ENCODE measurements at regions not wholly inside any gene's neighbourhood (a gene's known extent, or its start where the extent isn't known, plus 50 kb on each side); places are given as distances from the start of the nearest gene placed in this dataset.

GRCh38 chr12:66035288-66035966, 95.1 kb downstream of the LLPH start:
- intact Hi-C loops (cut with micrococcal nuclease), result loop anchor here (2.0 kb wide), 1 partner anchor 479 kb away; no protein-coding TSS in a partner anchor
- Mint-ChIP-seq H3K4me1 (ENCODE audit: low read depth) (no peaks in the 10 kb centered on the region), H3K36me3 (ENCODE audit: low read depth) (no peaks in the 10 kb centered on the region), H3K27me3 (ENCODE audit: low read depth) (peaks cover 18% of the 10 kb centered on the region), H3K27ac (no peak overlapping the region), H3K9me3 (no peaks in the 10 kb centered on the region), H3K4me3 (ENCODE audit: low read depth) (no peak overlapping the region)
- DNase-seq (ENCODE audit: low spot score), result no peak

DNA sequence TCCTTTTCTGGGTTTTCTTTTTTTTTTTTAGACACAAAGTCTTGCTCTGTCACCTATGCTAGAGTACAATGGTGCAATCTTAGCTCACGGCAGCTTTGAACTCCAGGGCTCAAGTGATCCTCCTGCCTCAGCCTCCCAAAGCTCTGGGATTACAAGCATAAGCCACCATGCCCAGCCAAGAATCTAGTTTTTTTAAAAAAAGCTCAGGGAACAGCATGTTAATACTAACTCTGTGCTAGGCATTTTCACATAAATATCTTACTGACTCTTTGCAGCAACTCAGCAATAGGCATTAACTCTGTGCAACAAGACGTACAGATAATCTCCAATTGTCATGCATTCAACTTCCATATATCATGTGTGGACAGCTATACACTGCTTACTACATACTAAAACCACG, 97.4 kb downstream of the LLPH start:
- DNase-seq (ENCODE audit: low spot score), result no peak
- intact Hi-C loops (cut with micrococcal nuclease), result no loop called here
- Mint-ChIP-seq H3K27me3 (ENCODE audit: low read depth) (peaks cover 15% of the 10 kb centered on the region), H3K36me3 (ENCODE audit: low read depth) (no peaks in the 10 kb centered on the region), H3K4me3 (ENCODE audit: low read depth) (no peak overlapping the region), H3K27ac (no peak overlapping the region), H3K4me1 (ENCODE audit: low read depth) (no peaks in the 10 kb centered on the region), H3K9me3 (no peaks in the 10 kb centered on the region)

DNA sequence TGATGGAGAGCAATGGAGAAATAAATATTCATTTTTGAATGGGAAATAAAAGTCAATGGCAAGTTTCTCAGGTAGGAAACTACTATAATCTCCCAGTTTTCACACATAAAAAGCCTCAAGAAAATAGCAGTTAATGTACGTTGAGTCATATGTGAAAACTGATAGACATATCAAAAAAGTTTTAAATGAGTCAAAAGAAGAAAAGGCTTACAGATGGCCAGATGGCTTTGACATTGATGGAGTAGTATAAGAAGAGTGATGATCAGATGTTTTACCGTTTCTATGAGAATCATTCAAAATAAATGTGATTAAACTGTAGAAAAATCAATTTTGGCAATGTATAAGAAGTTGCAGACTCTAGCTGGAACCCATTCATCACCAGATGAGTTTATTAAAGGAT, 97.8 kb downstream of the LLPH start:
- no peak for DNase-seq (ENCODE audit: low spot score)
- no peaks in the 10 kb centered on the region for H3K9me3 Mint-ChIP-seq
- H3K27ac Mint-ChIP-seq, result no peak overlapping the region
- H3K4me3 Mint-ChIP-seq (ENCODE audit: low read depth), result no peak overlapping the region
- H3K36me3 Mint-ChIP-seq (ENCODE audit: low read depth), result no peaks in the 10 kb centered on the region
- intact Hi-C loops (cut with micrococcal nuclease), result no loop called here
- peaks cover 15% of the 10 kb centered on the region for H3K27me3 Mint-ChIP-seq (ENCODE audit: low read depth)
- H3K4me1 Mint-ChIP-seq (ENCODE audit: low read depth), result no peaks in the 10 kb centered on the region

GRCh38 chr12:66030217-66030781, 100.3 kb downstream of the LLPH start:
- Mint-ChIP-seq H3K9me3 (no peaks in the 10 kb centered on the region), H3K4me3 (ENCODE audit: low read depth) (no peak overlapping the region), H3K27ac (no peak overlapping the region), H3K27me3 (ENCODE audit: low read depth) (peaks cover 9% of the 10 kb centered on the region), H3K36me3 (ENCODE audit: low read depth) (no peaks in the 10 kb centered on the region), H3K4me1 (ENCODE audit: low read depth) (no peaks in the 10 kb centered on the region)
- intact Hi-C loops (cut with micrococcal nuclease), result no loop called here
- DNase-seq (ENCODE audit: low spot score), result no peak

GRCh38 chr12:66028390-66028789, 102.2 kb downstream of the LLPH start:
- H3K27me3 Mint-ChIP-seq (ENCODE audit: low read depth), result peaks cover 9% of the 10 kb centered on the region
- no peaks in the 10 kb centered on the region for H3K9me3 Mint-ChIP-seq
- H3K27ac Mint-ChIP-seq, result no peak overlapping the region
- no peaks in the 10 kb centered on the region for H3K4me1 Mint-ChIP-seq (ENCODE audit: low read depth)
- intact Hi-C loops (cut with micrococcal nuclease), result no loop called here
- no peak for DNase-seq (ENCODE audit: low spot score)
- no peaks in the 10 kb centered on the region for H3K36me3 Mint-ChIP-seq (ENCODE audit: low read depth)
- no peak overlapping the region for H3K4me3 Mint-ChIP-seq (ENCODE audit: low read depth)

- intact Hi-C loops (cut with micrococcal nuclease), result no loop called here
- H3K36me3 Mint-ChIP-seq (ENCODE audit: low read depth), result no peaks in the 10 kb centered on the region
Measured at GRCh38 chr12:66025477-66025876, 105.1 kb downstream of the LLPH start.

DNA sequence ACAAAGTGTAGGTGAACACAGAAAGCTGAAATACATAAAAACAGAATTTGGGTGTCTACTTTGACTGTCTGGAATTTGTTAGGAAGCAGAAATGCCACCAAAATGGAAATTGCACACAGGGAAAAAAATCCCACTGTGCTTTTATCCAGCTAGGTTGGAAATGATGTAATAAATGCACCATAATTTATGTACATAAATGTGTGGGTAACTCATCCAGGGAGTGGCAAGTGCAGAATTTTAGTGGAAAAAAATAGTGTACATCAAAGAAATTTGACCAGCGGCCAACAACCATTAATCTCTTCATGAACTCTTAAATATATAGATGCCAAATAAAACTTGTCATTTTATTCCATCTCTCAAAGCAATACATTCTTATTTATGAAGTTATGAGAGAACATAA, 105.6 kb downstream of the LLPH start:
- H3K4me3 Mint-ChIP-seq (ENCODE audit: low read depth), result no peak overlapping the region
- no peak overlapping the region for H3K27ac Mint-ChIP-seq
- no peaks in the 10 kb centered on the region for H3K36me3 Mint-ChIP-seq (ENCODE audit: low read depth)

More at GRCh38 chr12:66025477-66025876, 105.1 kb downstream of the LLPH start:
- no peak for DNase-seq (ENCODE audit: low spot score)
- Mint-ChIP-seq H3K27me3 (ENCODE audit: low read depth) (peaks cover 3% of the 10 kb centered on the region), H3K4me1 (ENCODE audit: low read depth) (no peaks in the 10 kb centered on the region), H3K4me3 (ENCODE audit: low read depth) (no peak overlapping the region), H3K27ac (no peak overlapping the region), H3K9me3 (no peaks in the 10 kb centered on the region)

GRCh38 chr12:66020481-66020880, 110.1 kb downstream of the LLPH start:
- DNase-seq (ENCODE audit: low spot score), result no peak
- Mint-ChIP-seq H3K4me3 (ENCODE audit: low read depth) (no peak overlapping the region), H3K27me3 (ENCODE audit: low read depth) (peaks cover 3% of the 10 kb centered on the region), H3K4me1 (ENCODE audit: low read depth) (no peaks in the 10 kb centered on the region), H3K9me3 (no peaks in the 10 kb centered on the region), H3K36me3 (ENCODE audit: low read depth) (no peaks in the 10 kb centered on the region), H3K27ac (no peak overlapping the region)
- intact Hi-C loops (cut with micrococcal nuclease), result no loop called here

More for the DNA sequence above, 105.6 kb downstream of the LLPH start:
- Mint-ChIP-seq H3K9me3 (no peaks in the 10 kb centered on the region), H3K4me1 (ENCODE audit: low read depth) (no peaks in the 10 kb centered on the region), H3K27me3 (ENCODE audit: low read depth) (peaks cover 2% of the 10 kb centered on the region)
- intact Hi-C loops (cut with micrococcal nuclease), result no loop called here
- no peak for DNase-seq (ENCODE audit: low spot score)

DNA sequence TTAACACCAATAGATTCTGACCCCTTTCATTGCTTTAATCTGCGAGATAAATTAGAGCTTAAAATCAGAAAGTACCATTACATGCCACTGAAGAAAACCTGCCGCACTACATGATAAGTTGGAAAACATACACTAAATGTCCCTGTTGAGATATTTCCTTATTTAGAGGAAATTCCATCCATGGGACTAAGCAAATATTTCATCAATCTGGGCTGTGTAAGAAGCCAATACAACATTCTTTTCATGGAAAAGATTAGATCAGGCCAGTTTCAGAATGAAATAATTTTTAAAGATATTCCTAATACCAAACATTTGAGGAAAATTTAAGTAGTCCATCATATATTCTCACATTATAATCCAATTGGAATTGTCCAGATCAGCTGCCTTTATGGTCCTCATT, 112.8 kb downstream of the LLPH start:
- Mint-ChIP-seq H3K4me1 (ENCODE audit: low read depth) (no peaks in the 10 kb centered on the region), H3K9me3 (no peaks in the 10 kb centered on the region)

More for the DNA sequence above, 112.8 kb downstream of the LLPH start:
- no peak for DNase-seq (ENCODE audit: low spot score)
- Mint-ChIP-seq H3K4me3 (ENCODE audit: low read depth) (no peak overlapping the region), H3K27me3 (ENCODE audit: low read depth) (peaks cover 5% of the 10 kb centered on the region), H3K36me3 (ENCODE audit: low read depth) (no peaks in the 10 kb centered on the region), H3K27ac (no peak overlapping the region)
- intact Hi-C loops (cut with micrococcal nuclease), result no loop called here

All from activated T-helper 2 cell treated with anti-CD3 and anti-CD28 coated beads, Interferon-gamma antibody, Interleukin-2, Interleukin-4, amounts not matched to agents 10 μg/mL and 5 μg/mL and 100 μg/mL, durations not matched to agents 14 hours and 24 hours and 36 hours (primary cell).